Peyer's patch (tissue), 4 donors: ENCODE measurements at regions not wholly inside any gene's neighbourhood (a gene's known extent, or its start where the extent isn't known, plus 50 kb on each side); places are given as distances from the start of the nearest gene placed in this dataset.

Source experiments
- CTCF ChIP-seq, 6 experiments: fragments of 450-650 bp in 4 of 6; fragments of 200-600 bp in 2 of 6; sonication (generic) in 1 of 6; IDR thresholded peaks; one replicate each; pipeline ENCODE4 v1.5.1; 2017 to 2019; ENCODE audit warnings: antibody characterized with exemption in 6 of 6, mild to moderate bottlenecking in 3 of 6, moderate library complexity in 1 of 6
- POLR2A ChIP-seq, 2 donors: fragments of 450-650 bp; IDR thresholded peaks; one replicate each; pipeline ENCODE4 v1.5.1; 2017; ENCODE audit warnings: antibody characterized with exemption in 2 of 2, mild to moderate bottlenecking in 2 of 2, moderate library complexity in 2 of 2

GRCh38 chr1:168826269-168826668, 97.3 kb upstream of the DPT start:
- no peak for TF ChIP-seq CTCF (IDR thresholded peaks at IDR 0.05)
- TF ChIP-seq POLR2A (IDR thresholded peaks at IDR 0.05): no peak
